ENCODE measurements at regions not wholly inside any gene's neighbourhood (a gene's known extent, or its start where the extent isn't known, plus 50 kb on each side); places are given as distances from the start of the nearest gene placed in this dataset.

- Histone ChIP-seq H3K9me3 (ENCODE audit: control insufficient read depth in 2 of 2, low read length in 2 of 2) (no peaks in the 10 kb centered on the region), H3K36me3 (ENCODE audit: control insufficient read depth in 2 of 2, insufficient read depth in 2 of 2, low read length in 2 of 2) (no peaks in the 10 kb centered on the region), H3K27me3 (ENCODE audit: control insufficient read depth in 1 of 2, insufficient read depth in 2 of 2, low read length in 2 of 2) (no peaks in the 10 kb centered on the region), H3K9ac (ENCODE audit: low read length in 2 of 2) (no peak overlapping the region), H3K4me3 (ENCODE audit: low read length in 2 of 2) (no peak overlapping the region), H3K4me1 (ENCODE audit: control insufficient read depth, insufficient read depth, low read length) (no peaks in the 10 kb centered on the region), H3K27ac (ENCODE audit: low read length) (no peak overlapping the region)
These were observed 803.8 kb downstream of the ADGRL2 start for GRCh38 chr1:82604524-82604923.

GRCh38 chr1:82600314-82600713, 799.6 kb downstream of the ADGRL2 start:
- H3K9me3 ChIP-seq (ENCODE audit: control insufficient read depth in 2 of 2, low read length in 2 of 2), result no peaks in the 10 kb centered on the region
- no peaks in the 10 kb centered on the region for H3K27me3 ChIP-seq (ENCODE audit: control insufficient read depth in 1 of 2, insufficient read depth in 2 of 2, low read length in 2 of 2)
- H3K27ac ChIP-seq (ENCODE audit: low read length), result no peak overlapping the region
- H3K4me3 ChIP-seq (ENCODE audit: low read length in 2 of 2), result no peak overlapping the region
- no peaks in the 10 kb centered on the region for H3K36me3 ChIP-seq (ENCODE audit: control insufficient read depth in 2 of 2, insufficient read depth in 2 of 2, low read length in 2 of 2)
- no peak overlapping the region for H3K9ac ChIP-seq (ENCODE audit: low read length in 2 of 2)
- no peaks in the 10 kb centered on the region for H3K4me1 ChIP-seq (ENCODE audit: control insufficient read depth, insufficient read depth, low read length)

- Histone ChIP-seq H3K4me1 (ENCODE audit: control insufficient read depth, insufficient read depth, low read length) (no peaks in the 10 kb centered on the region), H3K4me3 (ENCODE audit: low read length in 2 of 2) (no peak overlapping the region), H3K9ac (ENCODE audit: low read length in 2 of 2) (no peak overlapping the region), H3K27me3 (ENCODE audit: control insufficient read depth in 1 of 2, insufficient read depth in 2 of 2, low read length in 2 of 2) (no peaks in the 10 kb centered on the region), H3K36me3 (ENCODE audit: control insufficient read depth in 2 of 2, insufficient read depth in 2 of 2, low read length in 2 of 2) (no peaks in the 10 kb centered on the region), H3K9me3 (ENCODE audit: control insufficient read depth in 2 of 2, low read length in 2 of 2) (no peaks in the 10 kb centered on the region), H3K27ac (ENCODE audit: low read length) (no peak overlapping the region)
These were observed 798.1 kb downstream of the ADGRL2 start for GRCh38 chr1:82598812-82599211.

- H3K27me3 ChIP-seq (ENCODE audit: control insufficient read depth in 1 of 2, insufficient read depth in 2 of 2, low read length in 2 of 2), result no peaks in the 10 kb centered on the region
- H3K36me3 ChIP-seq (ENCODE audit: control insufficient read depth in 2 of 2, insufficient read depth in 2 of 2, low read length in 2 of 2), result no peaks in the 10 kb centered on the region
- no peak overlapping the region for H3K4me3 ChIP-seq (ENCODE audit: low read length in 2 of 2)
- H3K9ac ChIP-seq (ENCODE audit: low read length in 2 of 2), result no peak overlapping the region
- no peaks in the 10 kb centered on the region for H3K4me1 ChIP-seq (ENCODE audit: control insufficient read depth, insufficient read depth, low read length)
- H3K27ac ChIP-seq (ENCODE audit: low read length), result no peak overlapping the region
- H3K9me3 ChIP-seq (ENCODE audit: control insufficient read depth in 2 of 2, low read length in 2 of 2), result no peaks in the 10 kb centered on the region
These were observed 797.6 kb downstream of the ADGRL2 start for GRCh38 chr1:82598337-82598736.

GRCh38 chr1:82597649-82598048, 796.9 kb downstream of the ADGRL2 start:
- no peaks in the 10 kb centered on the region for H3K4me1 ChIP-seq (ENCODE audit: control insufficient read depth, insufficient read depth, low read length)
- H3K27me3 ChIP-seq (ENCODE audit: control insufficient read depth in 1 of 2, insufficient read depth in 2 of 2, low read length in 2 of 2), result no peaks in the 10 kb centered on the region
- no peak overlapping the region for H3K27ac ChIP-seq (ENCODE audit: low read length)
- no peaks in the 10 kb centered on the region for H3K36me3 ChIP-seq (ENCODE audit: control insufficient read depth in 2 of 2, insufficient read depth in 2 of 2, low read length in 2 of 2)
- no peaks in the 10 kb centered on the region for H3K9me3 ChIP-seq (ENCODE audit: control insufficient read depth in 2 of 2, low read length in 2 of 2)
- no peak overlapping the region for H3K9ac ChIP-seq (ENCODE audit: low read length in 2 of 2)
- no peak overlapping the region for H3K4me3 ChIP-seq (ENCODE audit: low read length in 2 of 2)

GRCh38 chr1:82597141-82597540, 796.4 kb downstream of the ADGRL2 start:
- Histone ChIP-seq H3K9me3 (ENCODE audit: control insufficient read depth in 2 of 2, low read length in 2 of 2) (no peaks in the 10 kb centered on the region), H3K4me3 (ENCODE audit: low read length in 2 of 2) (no peak overlapping the region), H3K27ac (ENCODE audit: low read length) (no peak overlapping the region), H3K4me1 (ENCODE audit: control insufficient read depth, insufficient read depth, low read length) (no peaks in the 10 kb centered on the region), H3K9ac (ENCODE audit: low read length in 2 of 2) (no peak overlapping the region), H3K36me3 (ENCODE audit: control insufficient read depth in 2 of 2, insufficient read depth in 2 of 2, low read length in 2 of 2) (no peaks in the 10 kb centered on the region), H3K27me3 (ENCODE audit: control insufficient read depth in 1 of 2, insufficient read depth in 2 of 2, low read length in 2 of 2) (no peaks in the 10 kb centered on the region)

GRCh38 chr1:82593561-82593960, 792.8 kb downstream of the ADGRL2 start:
- H3K9ac ChIP-seq (ENCODE audit: low read length in 2 of 2), result no peak overlapping the region
- no peaks in the 10 kb centered on the region for H3K27me3 ChIP-seq (ENCODE audit: control insufficient read depth in 1 of 2, insufficient read depth in 2 of 2, low read length in 2 of 2)
- no peak overlapping the region for H3K4me3 ChIP-seq (ENCODE audit: low read length in 2 of 2)
- H3K27ac ChIP-seq (ENCODE audit: low read length), result no peak overlapping the region
- no peaks in the 10 kb centered on the region for H3K9me3 ChIP-seq (ENCODE audit: control insufficient read depth in 2 of 2, low read length in 2 of 2)
- no peaks in the 10 kb centered on the region for H3K36me3 ChIP-seq (ENCODE audit: control insufficient read depth in 2 of 2, insufficient read depth in 2 of 2, low read length in 2 of 2)
- no peaks in the 10 kb centered on the region for H3K4me1 ChIP-seq (ENCODE audit: control insufficient read depth, insufficient read depth, low read length)

GRCh38 chr1:82589588-82589987, 788.9 kb downstream of the ADGRL2 start:
- H3K4me3 ChIP-seq (ENCODE audit: low read length in 2 of 2), result no peak overlapping the region
- no peaks in the 10 kb centered on the region for H3K27me3 ChIP-seq (ENCODE audit: control insufficient read depth in 1 of 2, insufficient read depth in 2 of 2, low read length in 2 of 2)
- H3K9ac ChIP-seq (ENCODE audit: low read length in 2 of 2), result no peak overlapping the region
- H3K9me3 ChIP-seq (ENCODE audit: control insufficient read depth in 2 of 2, low read length in 2 of 2), result peaks cover 0 to 8% of the 10 kb centered on the region in 2 donors
- no peaks in the 10 kb centered on the region for H3K4me1 ChIP-seq (ENCODE audit: control insufficient read depth, insufficient read depth, low read length)
- no peaks in the 10 kb centered on the region for H3K36me3 ChIP-seq (ENCODE audit: control insufficient read depth in 2 of 2, insufficient read depth in 2 of 2, low read length in 2 of 2)
- H3K27ac ChIP-seq (ENCODE audit: low read length), result no peak overlapping the region

GRCh38 chr1:82587371-82587770, 786.6 kb downstream of the ADGRL2 start:
- no peak overlapping the region for H3K27ac ChIP-seq (ENCODE audit: low read length)
- no peaks in the 10 kb centered on the region for H3K27me3 ChIP-seq (ENCODE audit: control insufficient read depth in 1 of 2, insufficient read depth in 2 of 2, low read length in 2 of 2)
- H3K9me3 ChIP-seq (ENCODE audit: control insufficient read depth in 2 of 2, low read length in 2 of 2), result peaks cover 0 to 8% of the 10 kb centered on the region in 2 donors
- no peak overlapping the region for H3K9ac ChIP-seq (ENCODE audit: low read length in 2 of 2)
- H3K4me1 ChIP-seq (ENCODE audit: control insufficient read depth, insufficient read depth, low read length), result no peaks in the 10 kb centered on the region
- no peak overlapping the region for H3K4me3 ChIP-seq (ENCODE audit: low read length in 2 of 2)
- H3K36me3 ChIP-seq (ENCODE audit: control insufficient read depth in 2 of 2, insufficient read depth in 2 of 2, low read length in 2 of 2), result no peaks in the 10 kb centered on the region

GRCh38 chr1:82586473-82586872, 785.7 kb downstream of the ADGRL2 start:
- Histone ChIP-seq H3K36me3 (ENCODE audit: control insufficient read depth in 2 of 2, insufficient read depth in 2 of 2, low read length in 2 of 2) (no peaks in the 10 kb centered on the region), H3K4me3 (ENCODE audit: low read length in 2 of 2) (no peak overlapping the region), H3K27ac (ENCODE audit: low read length) (no peak overlapping the region), H3K4me1 (ENCODE audit: control insufficient read depth, insufficient read depth, low read length) (no peaks in the 10 kb centered on the region), H3K27me3 (ENCODE audit: control insufficient read depth in 1 of 2, insufficient read depth in 2 of 2, low read length in 2 of 2) (no peaks in the 10 kb centered on the region), H3K9me3 (ENCODE audit: control insufficient read depth in 2 of 2, low read length in 2 of 2) (peaks cover 0 to 8% of the 10 kb centered on the region in 2 donors), H3K9ac (ENCODE audit: low read length in 2 of 2) (no peak overlapping the region)

GRCh38 chr1:82582347-82582746, 781.6 kb downstream of the ADGRL2 start:
- peaks cover 0 to 8% of the 10 kb centered on the region in 2 donors for H3K9me3 ChIP-seq (ENCODE audit: control insufficient read depth in 2 of 2, low read length in 2 of 2)
- no peaks in the 10 kb centered on the region for H3K4me1 ChIP-seq (ENCODE audit: control insufficient read depth, insufficient read depth, low read length)
- H3K27me3 ChIP-seq (ENCODE audit: control insufficient read depth in 1 of 2, insufficient read depth in 2 of 2, low read length in 2 of 2), result no peaks in the 10 kb centered on the region
- no peak overlapping the region for H3K9ac ChIP-seq (ENCODE audit: low read length in 2 of 2)
- H3K4me3 ChIP-seq (ENCODE audit: low read length in 2 of 2), result no peak overlapping the region
- no peak overlapping the region for H3K27ac ChIP-seq (ENCODE audit: low read length)
- H3K36me3 ChIP-seq (ENCODE audit: control insufficient read depth in 2 of 2, insufficient read depth in 2 of 2, low read length in 2 of 2), result no peaks in the 10 kb centered on the region

All from stomach smooth muscle (tissue), 2 donors.